OCI-LY1 (cell line): ENCODE measurements at regions not wholly inside any gene's neighbourhood (a gene's known extent, or its start where the extent isn't known, plus 50 kb on each side); places are given as distances from the start of the nearest gene placed in this dataset.

Source experiments
- H2AFZ ChIP-seq: fragments of 200-600 bp; sonication (generic), shearing (Covaris generic); 2 replicates; pipeline ENCODE4 v1.6.0; 2014; ENCODE audit warnings: antibody characterized with exemption, mild to moderate bottlenecking, low read length
- H3F3A ChIP-seq: fragments of 200-600 bp; sonication (generic), shearing (Covaris generic); 2 replicates; pipeline ENCODE4 v1.6.0; 2014; ENCODE audit warnings: mild to moderate bottlenecking, antibody characterized with exemption, low read length, moderate library complexity; ENCODE audit not compliant: insufficient read depth
- H3K27ac ChIP-seq: fragments of 200-600 bp; sonication (generic); 2 replicates; pipeline ENCODE4 v1.5.1; 2014; ENCODE audit warnings: low read length, mixed run types, mild to moderate bottlenecking, low read depth; ENCODE audit not compliant: poor library complexity, severe bottlenecking
- H3K27me3 ChIP-seq: fragments of 200-600 bp; sonication (generic); 2 replicates; pipeline ENCODE4 v1.6.0; 2014; ENCODE audit warnings: antibody characterized with exemption, mild to moderate bottlenecking, low read length, moderate library complexity; ENCODE audit not compliant: insufficient read depth
- H3K36me3 ChIP-seq: fragments of 200-600 bp; sonication (generic); 2 replicates; pipeline ENCODE4 v1.6.1; 2014; ENCODE audit warnings: mild to moderate bottlenecking, antibody characterized with exemption, low read length, moderate library complexity, mixed read lengths; ENCODE audit not compliant: insufficient read depth
- H3K4me1 ChIP-seq: fragments of 200-600 bp; sonication (generic); 2 replicates; pipeline ENCODE4 v1.5.1; 2014; ENCODE audit warnings: mild to moderate bottlenecking, low read length, moderate library complexity; ENCODE audit not compliant: insufficient read depth, severe bottlenecking
- H3K4me2 ChIP-seq: fragments of 200-600 bp; sonication (generic), shearing (Covaris generic); 2 replicates; pipeline ENCODE4 v1.6.1; 2014; ENCODE audit warnings: low read length
- H3K4me3 ChIP-seq: fragments of 200-600 bp; sonication (generic); 2 replicates; pipeline ENCODE4 v1.5.1; 2014; ENCODE audit warnings: low read length, low read depth, mild to moderate bottlenecking, mixed read lengths; ENCODE audit not compliant: poor library complexity, severe bottlenecking
- H3K79me2 ChIP-seq: fragments of 200-600 bp; shearing (Covaris generic); 2 replicates; pipeline ENCODE4 v1.6.1; 2016; ENCODE audit warnings: mixed run types, low read length, mixed read lengths; ENCODE audit not compliant: insufficient read depth
- H3K9ac ChIP-seq: fragments of 200-600 bp; sonication (generic), shearing (Covaris generic); 2 replicates; pipeline ENCODE4 v1.6.1; 2014; ENCODE audit warnings: mild to moderate bottlenecking, low read length, mixed read lengths
- H3K9me2 ChIP-seq: fragments of 200-600 bp; sonication (generic), shearing (Covaris generic); 2 replicates; pipeline ENCODE4 v1.6.1; 2014; ENCODE audit warnings: low read depth, mild to moderate bottlenecking, low read length, mixed read lengths
- H3K9me3 ChIP-seq: fragments of 200-600 bp; shearing (Covaris generic); 2 replicates; pipeline ENCODE4 v1.6.1; 2014; ENCODE audit warnings: low read length, mixed read lengths
- H4K20me1 ChIP-seq: fragments of 200-600 bp; sonication (generic), shearing (Covaris generic); 2 replicates; pipeline ENCODE4 v1.6.0; 2016; ENCODE audit warnings: mild to moderate bottlenecking, low read length; ENCODE audit not compliant: insufficient read depth
- EZH2 ChIP-seq: fragments of 200-600 bp; sonication (generic), shearing (Covaris generic); IDR thresholded peaks from 2 replicates; pipeline ENCODE4 v1.8.0; 2017; ENCODE audit warnings: borderline replicate concordance, mixed run types, mild to moderate bottlenecking, antibody characterized with exemption, low read length, moderate library complexity, mixed read lengths
- TF ChIP-seq, protein P1 (sequence below): fragments of 200-600 bp; sonication (generic), shearing (Covaris generic); IDR thresholded peaks from 2 replicates; pipeline ENCODE4 v1.5.1; 2017; ENCODE audit warnings: mild to moderate bottlenecking, antibody characterized with exemption, low read length, moderate library complexity, mixed read lengths

DNA sequence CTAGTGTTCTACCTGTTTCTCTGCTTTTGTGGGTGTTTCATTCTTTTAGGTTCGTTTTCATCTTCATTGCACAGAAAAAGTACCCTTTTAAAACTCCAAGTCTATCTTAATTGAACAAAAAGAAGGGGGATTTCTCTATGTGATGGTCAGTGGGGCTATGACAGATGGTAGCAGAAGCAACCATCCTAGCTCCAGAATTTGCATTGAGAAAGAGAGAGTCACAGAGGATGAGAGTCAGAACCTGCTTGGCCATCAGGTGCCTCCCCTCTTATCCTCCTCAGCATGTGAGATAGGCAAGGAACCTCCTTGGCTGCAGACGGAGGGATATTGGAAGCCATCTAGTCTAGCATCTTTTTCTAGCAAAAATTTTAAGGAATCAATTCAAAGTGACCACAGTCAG lies 398.0 kb upstream of the DCC start:
- Histone ChIP-seq H3K36me3 (no peaks in the 10 kb centered on the region), H3K27me3 (no peaks in the 10 kb centered on the region)

DNA sequence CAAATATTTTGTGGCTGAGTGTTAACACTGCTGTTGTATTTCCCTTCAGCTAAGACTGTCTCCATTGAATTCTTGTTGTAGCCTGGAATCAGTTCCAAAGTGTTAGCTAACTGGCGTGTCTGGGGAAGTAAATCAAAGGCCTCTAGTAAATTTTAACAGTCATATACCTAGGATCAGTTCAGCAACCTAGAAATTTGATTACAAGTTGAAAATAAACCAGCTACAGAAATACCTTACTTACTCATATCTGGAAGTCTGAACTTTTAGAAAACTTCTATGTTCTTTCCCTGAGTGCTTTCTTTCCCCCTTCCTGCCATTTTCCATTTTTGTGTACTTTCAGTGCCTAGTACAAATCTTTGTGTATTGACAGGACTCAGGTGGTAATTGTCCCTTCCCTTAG lies 396.7 kb upstream of the DCC start:
- no peaks in the 10 kb centered on the region for H3K36me3 ChIP-seq
- no peak overlapping the region for H3K27ac ChIP-seq
- no peak overlapping the region for H3K4me3 ChIP-seq
- no peaks in the 10 kb centered on the region for H3F3A ChIP-seq
- no peaks in the 10 kb centered on the region for H3K9me3 ChIP-seq
- H3K27me3 ChIP-seq, result no peaks in the 10 kb centered on the region
- TF ChIP-seq, protein P1, sequence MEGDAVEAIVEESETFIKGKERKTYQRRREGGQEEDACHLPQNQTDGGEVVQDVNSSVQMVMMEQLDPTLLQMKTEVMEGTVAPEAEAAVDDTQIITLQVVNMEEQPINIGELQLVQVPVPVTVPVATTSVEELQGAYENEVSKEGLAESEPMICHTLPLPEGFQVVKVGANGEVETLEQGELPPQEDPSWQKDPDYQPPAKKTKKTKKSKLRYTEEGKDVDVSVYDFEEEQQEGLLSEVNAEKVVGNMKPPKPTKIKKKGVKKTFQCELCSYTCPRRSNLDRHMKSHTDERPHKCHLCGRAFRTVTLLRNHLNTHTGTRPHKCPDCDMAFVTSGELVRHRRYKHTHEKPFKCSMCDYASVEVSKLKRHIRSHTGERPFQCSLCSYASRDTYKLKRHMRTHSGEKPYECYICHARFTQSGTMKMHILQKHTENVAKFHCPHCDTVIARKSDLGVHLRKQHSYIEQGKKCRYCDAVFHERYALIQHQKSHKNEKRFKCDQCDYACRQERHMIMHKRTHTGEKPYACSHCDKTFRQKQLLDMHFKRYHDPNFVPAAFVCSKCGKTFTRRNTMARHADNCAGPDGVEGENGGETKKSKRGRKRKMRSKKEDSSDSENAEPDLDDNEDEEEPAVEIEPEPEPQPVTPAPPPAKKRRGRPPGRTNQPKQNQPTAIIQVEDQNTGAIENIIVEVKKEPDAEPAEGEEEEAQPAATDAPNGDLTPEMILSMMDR, result no peak
- no peak for TF ChIP-seq EZH2
- H3K4me1 ChIP-seq, result no peaks in the 10 kb centered on the region
- no peak overlapping the region for H3K9ac ChIP-seq
- H3K79me2 ChIP-seq, result no peaks in the 10 kb centered on the region
- H4K20me1 ChIP-seq, result no peaks in the 10 kb centered on the region
- H3K4me2 ChIP-seq, result no peak overlapping the region
- H3K9me2 ChIP-seq, result no peaks in the 10 kb centered on the region
- H2AFZ ChIP-seq, result no peak overlapping the region

More for the DNA sequence above, 398.0 kb upstream of the DCC start:
- Histone ChIP-seq H3K9me3 (no peaks in the 10 kb centered on the region), H3K4me1 (no peaks in the 10 kb centered on the region), H3K4me3 (no peak overlapping the region), H3K79me2 (no peaks in the 10 kb centered on the region), H3K27ac (no peak overlapping the region), H3K9ac (no peak overlapping the region), H3F3A (no peaks in the 10 kb centered on the region), H3K9me2 (no peaks in the 10 kb centered on the region), H4K20me1 (no peaks in the 10 kb centered on the region), H3K4me2 (no peak overlapping the region), H2AFZ (no peak overlapping the region)
- TF ChIP-seq, protein P1, result no peak
- TF ChIP-seq EZH2, result no peak

- Histone ChIP-seq H3K4me3 (no peak overlapping the region), H3K9ac (no peak overlapping the region), H3K27me3 (no peaks in the 10 kb centered on the region), H4K20me1 (no peaks in the 10 kb centered on the region), H3F3A (no peaks in the 10 kb centered on the region), H3K27ac (no peak overlapping the region), H3K79me2 (no peaks in the 10 kb centered on the region), H3K9me3 (no peaks in the 10 kb centered on the region), H3K36me3 (no peaks in the 10 kb centered on the region), H3K9me2 (no peaks in the 10 kb centered on the region), H3K4me2 (no peak overlapping the region), H2AFZ (no peak overlapping the region), H3K4me1 (no peaks in the 10 kb centered on the region)
- TF ChIP-seq, protein P1, result no peak
- TF ChIP-seq EZH2, result no peak
Observed at GRCh38 chr18:51946946-51947345, 393.1 kb upstream of the DCC start.
